MG63 (cell line): ENCODE measurements at regions not wholly inside any gene's neighbourhood (a gene's known extent, or its start where the extent isn't known, plus 50 kb on each side); places are given as distances from the start of the nearest gene placed in this dataset.

Experiments used
- DNase-seq: peaks from one replicate; pipeline ENCODE4 v3.0.0-alpha.2; 2020
- H3K27me3 ChIP-seq: fragments of 250-450 bp; sonication (Bioruptor Pico); 2 replicates; pipeline ENCODE4 v1.5.1; 2020; ENCODE audit warnings: mild to moderate bottlenecking, moderate library complexity
- H3K36me3 ChIP-seq: fragments of 250-450 bp; sonication (Bioruptor Pico); 2 replicates; pipeline ENCODE4 v1.5.1; 2020; ENCODE audit warnings: mild to moderate bottlenecking, moderate library complexity
- H3K4me3 ChIP-seq: fragments of 250-450 bp; sonication (Bioruptor Pico); 2 replicates; pipeline ENCODE4 v1.5.1; 2020; ENCODE audit warnings: mild to moderate bottlenecking, moderate library complexity
- H3K9me3 ChIP-seq: fragments of 250-450 bp; sonication (Bioruptor Pico); 2 replicates; pipeline ENCODE4 v1.5.1; 2020; ENCODE audit warnings: mild to moderate bottlenecking, moderate library complexity

DNA sequence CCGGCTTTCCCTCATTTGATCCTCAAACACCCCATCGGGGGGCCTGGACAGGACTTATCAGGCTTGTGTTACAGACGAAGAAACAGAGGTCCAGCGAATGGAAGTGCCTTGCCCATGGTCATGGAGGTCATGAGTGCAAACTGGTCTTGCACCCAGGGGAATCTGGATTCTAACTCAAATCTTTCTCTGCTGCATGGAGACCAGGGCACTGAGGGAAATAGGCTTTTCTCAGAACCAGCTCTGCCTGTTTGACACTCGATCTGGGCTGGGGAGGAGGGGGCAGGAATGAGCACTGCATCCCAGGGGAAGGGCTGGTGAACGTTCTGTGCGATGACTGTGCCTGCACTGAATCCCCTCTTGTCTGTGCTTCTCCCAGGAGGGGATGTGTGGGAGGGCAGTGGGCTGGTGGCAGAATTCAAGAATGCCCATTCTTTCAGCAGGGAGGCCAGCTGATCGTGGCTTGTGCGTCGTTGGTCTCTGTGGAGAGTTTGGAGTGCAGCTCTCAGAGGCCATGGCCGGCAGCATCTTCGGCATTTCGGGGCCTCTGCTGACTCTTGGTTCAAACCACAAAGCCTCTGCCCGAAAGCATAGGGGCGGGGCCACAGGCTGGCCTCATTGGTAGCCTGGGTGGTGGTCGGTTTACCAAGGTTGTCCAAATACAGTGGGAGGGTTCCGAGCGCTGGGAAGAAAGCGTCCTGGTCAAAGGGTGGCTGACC, 171.6 kb downstream of the DDX1 start:
- H3K27me3 ChIP-seq = no peaks in the 10 kb centered on the region
- no peak for DNase-seq
- no peaks in the 10 kb centered on the region for H3K36me3 ChIP-seq
- no peak overlapping the region for H3K4me3 ChIP-seq
- H3K9me3 ChIP-seq = no peaks in the 10 kb centered on the region

DNA sequence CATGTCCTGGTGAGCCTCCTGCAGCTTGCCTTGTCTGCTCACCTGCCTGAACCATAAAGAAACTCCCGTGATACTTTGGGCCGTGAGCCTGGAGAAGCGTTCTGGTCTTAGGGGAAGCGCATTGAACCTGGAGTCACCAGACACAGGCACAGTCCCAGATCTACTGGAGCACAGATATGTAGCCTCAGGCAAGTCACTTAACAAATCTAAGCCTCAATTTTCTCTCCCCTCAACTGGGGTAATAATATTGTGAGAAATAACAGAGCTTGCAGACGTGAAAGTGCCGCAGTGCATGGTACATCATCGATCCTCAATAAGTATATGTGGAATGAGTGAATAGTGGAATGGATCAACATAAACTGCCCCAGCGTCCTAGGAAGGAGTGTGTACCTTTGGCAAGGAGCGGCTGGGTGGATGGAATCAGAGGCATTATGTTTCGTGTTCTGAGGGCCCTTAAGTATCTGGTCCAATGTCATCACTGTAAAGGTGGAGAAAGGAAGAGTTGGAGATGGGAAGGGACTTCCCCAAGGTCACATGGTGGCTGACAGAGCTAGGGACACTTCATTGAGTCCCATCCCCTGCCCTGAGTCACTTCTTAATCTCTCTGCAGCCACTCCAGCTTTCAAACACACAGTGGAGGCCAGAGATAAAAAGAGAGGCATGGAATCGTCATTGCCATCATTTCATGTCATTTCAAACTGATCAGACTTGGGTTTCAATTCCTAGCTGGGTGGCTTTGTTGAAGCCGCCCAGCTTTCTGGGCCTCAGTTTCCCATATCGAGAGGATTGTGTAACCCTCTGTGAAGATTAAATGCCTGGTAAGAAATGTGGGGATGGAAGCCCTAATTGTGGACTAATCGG, 172.4 kb downstream of the DDX1 start:
- Histone ChIP-seq H3K27me3 (no peaks in the 10 kb centered on the region), H3K4me3 (no peak overlapping the region), H3K9me3 (no peaks in the 10 kb centered on the region), H3K36me3 (no peaks in the 10 kb centered on the region)
- DNase-seq = no peak

DNA sequence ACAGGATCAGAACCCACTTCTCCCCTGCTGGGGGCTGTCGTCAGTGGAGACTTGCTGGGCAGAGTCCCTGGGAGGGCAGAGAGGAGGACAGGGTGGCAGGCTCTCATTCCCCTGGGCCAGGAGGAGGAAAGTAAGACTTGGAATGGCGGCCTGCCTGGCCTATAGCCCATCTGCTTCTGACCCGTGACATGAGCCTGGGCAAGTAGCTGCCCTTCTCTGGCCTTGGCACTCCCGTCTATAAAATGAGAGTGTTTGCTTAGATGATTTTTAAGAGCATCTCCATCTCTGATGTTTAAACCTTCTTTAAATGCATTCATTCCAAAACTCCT, 173.0 kb downstream of the DDX1 start:
- Histone ChIP-seq H3K4me3 (no peak overlapping the region), H3K27me3 (no peaks in the 10 kb centered on the region), H3K36me3 (no peaks in the 10 kb centered on the region), H3K9me3 (no peaks in the 10 kb centered on the region)
- no peak for DNase-seq

- no peak overlapping the region for H3K4me3 ChIP-seq
- H3K36me3 ChIP-seq = no peaks in the 10 kb centered on the region
- H3K27me3 ChIP-seq = no peaks in the 10 kb centered on the region
- no peak for DNase-seq
- H3K9me3 ChIP-seq = no peaks in the 10 kb centered on the region
These were observed 173.5 kb downstream of the DDX1 start for GRCh38 chr2:15765211-15765610.

- Histone ChIP-seq H3K36me3 (no peaks in the 10 kb centered on the region), H3K9me3 (no peaks in the 10 kb centered on the region), H3K4me3 (no peak overlapping the region), H3K27me3 (no peaks in the 10 kb centered on the region)
- DNase-seq = no peak
These were observed 174.1 kb downstream of the DDX1 start for GRCh38 chr2:15765686-15766302.

DNA sequence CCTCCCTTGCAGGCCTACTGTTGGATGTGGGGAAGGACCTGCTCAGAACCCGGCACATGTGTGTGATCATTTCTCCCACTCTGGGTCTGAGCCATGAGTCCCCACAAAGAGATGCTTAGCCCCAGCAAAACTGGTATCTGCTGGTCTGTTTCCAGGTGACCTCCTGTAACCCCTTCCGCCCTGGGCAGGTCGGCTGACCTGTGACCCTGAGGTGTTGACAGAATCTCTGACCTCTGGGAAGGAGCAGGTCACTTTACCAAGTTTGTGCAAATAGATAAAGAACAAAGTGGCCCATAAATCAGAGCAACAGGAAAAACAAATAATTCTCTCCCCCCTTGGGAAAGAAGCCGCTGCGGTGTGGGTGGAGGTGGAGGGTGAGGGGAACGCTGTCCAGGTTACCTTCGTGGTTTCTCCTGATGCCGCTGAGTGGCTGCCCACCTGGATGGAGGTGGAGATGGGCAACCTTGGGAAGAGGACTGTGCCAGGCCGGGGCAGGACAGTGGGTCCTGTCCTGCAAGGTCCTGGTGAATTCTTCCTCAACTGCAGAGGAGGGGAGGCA, 174.0 kb upstream of the MYCN start:
- no peaks in the 10 kb centered on the region for H3K36me3 ChIP-seq
- no peak overlapping the region for H3K4me3 ChIP-seq
- no peaks in the 10 kb centered on the region for H3K9me3 ChIP-seq
- DNase-seq = no peak
- H3K27me3 ChIP-seq = no peaks in the 10 kb centered on the region

GRCh38 chr2:15766911-15767597, 173.3 kb upstream of the MYCN start:
- no peaks in the 10 kb centered on the region for H3K27me3 ChIP-seq
- H3K9me3 ChIP-seq = no peaks in the 10 kb centered on the region
- no peak for DNase-seq
- no peaks in the 10 kb centered on the region for H3K36me3 ChIP-seq
- no peak overlapping the region for H3K4me3 ChIP-seq

- H3K4me3 ChIP-seq = no peak overlapping the region
- no peaks in the 10 kb centered on the region for H3K36me3 ChIP-seq
- H3K9me3 ChIP-seq = no peaks in the 10 kb centered on the region
- H3K27me3 ChIP-seq = no peaks in the 10 kb centered on the region
- no peak for DNase-seq
These were observed 172.7 kb upstream of the MYCN start for GRCh38 chr2:15767679-15768078.

DNA sequence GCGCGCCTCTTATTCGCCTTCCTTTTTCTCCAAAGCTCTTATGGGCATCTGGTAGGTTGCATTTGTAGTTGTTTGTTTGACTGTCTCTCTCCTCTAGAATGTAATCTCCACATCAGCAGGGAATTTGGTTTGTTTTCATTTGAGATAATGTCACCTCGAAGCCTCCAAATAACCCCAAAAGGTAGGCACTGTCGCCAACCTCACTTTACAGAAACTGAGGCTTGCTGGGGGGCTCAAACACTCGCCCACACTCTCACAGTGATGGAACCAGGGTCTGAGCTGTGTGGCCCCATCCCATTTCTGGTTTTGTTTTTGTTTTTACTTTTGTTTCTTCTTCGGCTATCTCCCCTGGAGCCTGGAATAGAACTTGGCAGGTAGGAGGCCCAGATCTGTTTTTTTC, 172.2 kb upstream of the MYCN start:
- Histone ChIP-seq H3K36me3 (no peaks in the 10 kb centered on the region), H3K27me3 (no peaks in the 10 kb centered on the region), H3K9me3 (no peaks in the 10 kb centered on the region), H3K4me3 (no peak overlapping the region)
- no peak for DNase-seq

- Histone ChIP-seq H3K4me3 (no peak overlapping the region), H3K36me3 (no peaks in the 10 kb centered on the region), H3K9me3 (no peaks in the 10 kb centered on the region), H3K27me3 (no peaks in the 10 kb centered on the region)
- DNase-seq = no peak
These were observed 171.7 kb upstream of the MYCN start for GRCh38 chr2:15768615-15769014.

GRCh38 chr2:15769235-15769634, 171.1 kb upstream of the MYCN start:
- H3K9me3 ChIP-seq = no peaks in the 10 kb centered on the region
- H3K36me3 ChIP-seq = no peaks in the 10 kb centered on the region
- DNase-seq = no peak
- H3K4me3 ChIP-seq = no peak overlapping the region
- no peaks in the 10 kb centered on the region for H3K27me3 ChIP-seq

GRCh38 chr2:15769676-15770547, 170.4 kb upstream of the MYCN start:
- no peaks in the 10 kb centered on the region for H3K27me3 ChIP-seq
- H3K36me3 ChIP-seq = no peaks in the 10 kb centered on the region
- no peak for DNase-seq
- H3K9me3 ChIP-seq = no peaks in the 10 kb centered on the region
- no peak overlapping the region for H3K4me3 ChIP-seq

DNA sequence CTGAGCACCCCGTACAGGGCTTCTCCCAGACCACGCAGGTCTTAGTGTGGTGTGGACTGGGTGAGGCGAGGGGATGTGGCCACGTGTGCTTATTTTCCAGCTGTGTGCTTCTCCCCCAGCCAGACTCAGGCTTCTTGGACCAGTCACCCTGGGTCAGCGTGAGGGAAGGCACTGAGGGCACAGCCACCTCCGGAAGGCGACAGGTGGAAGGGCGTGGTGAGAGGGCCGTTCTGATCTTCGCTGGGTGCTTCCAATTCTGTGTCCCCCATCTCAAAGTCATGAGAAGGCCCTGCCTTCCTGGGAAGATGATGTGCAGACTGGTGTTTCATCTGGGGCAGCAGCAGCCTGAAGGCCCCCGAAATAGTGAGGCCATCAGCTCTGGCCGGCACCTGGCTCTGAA, 169.7 kb upstream of the MYCN start:
- H3K9me3 ChIP-seq = no peaks in the 10 kb centered on the region
- no peaks in the 10 kb centered on the region for H3K27me3 ChIP-seq
- H3K36me3 ChIP-seq = no peaks in the 10 kb centered on the region
- DNase-seq = no peak
- H3K4me3 ChIP-seq = no peak overlapping the region

GRCh38 chr2:15771124-15771523, 169.2 kb upstream of the MYCN start:
- Histone ChIP-seq H3K36me3 (no peaks in the 10 kb centered on the region), H3K27me3 (no peaks in the 10 kb centered on the region), H3K4me3 (no peak overlapping the region), H3K9me3 (no peaks in the 10 kb centered on the region)
- DNase-seq = no peak

DNA sequence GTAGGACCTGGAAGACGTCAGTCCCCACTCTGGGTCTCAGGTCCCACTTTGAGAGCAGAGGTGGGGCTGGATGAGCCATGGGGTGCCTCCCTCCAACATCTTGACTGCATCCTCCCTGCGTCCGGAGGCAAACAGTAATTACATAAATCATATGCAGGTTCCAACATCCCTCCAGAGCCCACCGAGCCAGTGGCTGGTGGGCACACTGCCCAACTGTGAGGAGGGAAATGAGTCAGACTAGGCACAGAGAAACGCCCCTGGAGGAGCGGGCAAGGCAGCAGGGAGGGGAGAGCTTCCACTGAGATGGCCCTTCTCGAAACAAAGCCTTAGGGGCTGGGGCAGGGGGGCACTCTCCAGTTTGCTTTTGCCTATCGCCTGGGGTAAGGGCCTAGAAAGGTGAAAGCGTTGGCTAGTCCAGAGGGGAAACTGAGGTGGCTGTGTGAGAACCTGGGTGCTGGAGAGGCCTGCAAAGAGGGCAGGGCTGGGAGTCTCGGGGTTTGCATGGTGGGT, 168.2 kb upstream of the MYCN start:
- Histone ChIP-seq H3K9me3 (no peaks in the 10 kb centered on the region), H3K4me3 (no peak overlapping the region), H3K27me3 (no peaks in the 10 kb centered on the region), H3K36me3 (no peaks in the 10 kb centered on the region)
- DNase-seq = no peak

GRCh38 chr2:15772681-15773080, 167.7 kb upstream of the MYCN start:
- H3K36me3 ChIP-seq = no peaks in the 10 kb centered on the region
- DNase-seq = no peak
- H3K27me3 ChIP-seq = no peaks in the 10 kb centered on the region
- H3K4me3 ChIP-seq = no peak overlapping the region
- H3K9me3 ChIP-seq = no peaks in the 10 kb centered on the region
